A673 (cell line): ENCODE measurements at regions not wholly inside any gene's neighbourhood (a gene's known extent, or its start where the extent isn't known, plus 50 kb on each side); places are given as distances from the start of the nearest gene placed in this dataset.

Experiments used
- CTCF ChIP-seq: fragments of 300-800, 200-600 bp; sonication (generic); conservative IDR thresholded peaks from 2 replicates; pipeline ENCODE4 v1.5.1; 2017; ENCODE audit warnings: low read depth, mild to moderate bottlenecking, antibody characterized with exemption, low read length, moderate library complexity, mixed read lengths
- EZH2 ChIP-seq: fragments of 200-600 bp; sonication (generic); IDR thresholded peaks from 2 replicates; pipeline ENCODE4 v1.6.1; 2017; ENCODE audit warnings: borderline replicate concordance, low read depth, mild to moderate bottlenecking, mixed read lengths, antibody characterized with exemption, low read length; ENCODE audit not compliant: poor library complexity, severe bottlenecking

GRCh38 chr1:233496993-233497392 lies 116.9 kb upstream of the KCNK1 start:
- no peak for TF ChIP-seq CTCF
- no peak for TF ChIP-seq EZH2
